ENCODE measurements at regions not wholly inside any gene's neighbourhood (a gene's known extent, or its start where the extent isn't known, plus 50 kb on each side); places are given as distances from the start of the nearest gene placed in this dataset.
A peak's percentile ranks its signal among the peaks of the same experiment; 100 is the strongest.

DNA sequence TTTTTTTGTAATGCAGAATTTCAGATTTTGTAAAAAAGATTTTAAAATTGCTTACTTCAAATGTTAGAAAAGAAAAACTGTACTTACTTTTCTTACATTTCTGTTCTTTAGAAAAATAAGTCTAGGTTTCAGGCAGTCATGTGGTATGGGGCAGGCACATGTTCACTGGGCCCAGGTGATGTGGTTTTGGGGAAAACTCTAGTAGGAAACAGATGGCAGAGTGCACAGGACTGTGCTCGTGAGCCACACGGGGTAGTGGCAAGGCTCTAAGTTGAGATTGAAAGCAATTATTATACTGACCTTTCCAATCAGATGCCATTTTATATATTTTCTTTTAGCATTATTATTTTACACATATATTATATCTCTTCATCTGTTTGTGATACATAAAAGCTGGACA lies 1036.9 kb upstream of the TMEFF2 start:
- H3K9ac ChIP-seq (ENCODE audit: low read length): no peak overlapping the region
- H3K27me3 ChIP-seq (replicated peaks; ENCODE audit: insufficient read depth, low read length): no peaks in the 10 kb centered on the region
- H3K4me2 ChIP-seq (ENCODE audit: low read depth, low read length): peak overlapping the region; percentile 35
- no peaks in the 10 kb centered on the region for H3K79me2 ChIP-seq (ENCODE audit: low read length)
- TF ChIP-seq EZH2 (optimal IDR thresholded peaks at IDR 0.05; ENCODE audit: low read depth, low read length) (no peak), CTCF (IDR thresholded peaks at IDR 0.05; ENCODE audit: low read length) (no peak), EZH2phosphoT487 (IDR thresholded peaks at IDR 0.05; ENCODE audit: low read length) (no peak)
- no peaks in the 10 kb centered on the region for H3K9me2 ChIP-seq (replicated peaks; ENCODE audit: insufficient read depth, low read length)
- no peaks in the 10 kb centered on the region for H3K36me3 ChIP-seq (replicated peaks; ENCODE audit: insufficient read depth, low read length)
- 0 out of 2 replicates have a peak, but pooled peaks cover 4% of the 10 kb centered on the region for H3F3A ChIP-seq (ENCODE audit: insufficient read depth, low read length)
- peaks cover 7% of the 10 kb centered on the region for H3K4me1 ChIP-seq (ENCODE audit: low read length)
- H4K20me1 ChIP-seq (ENCODE audit: insufficient read depth, low read length): no peaks in the 10 kb centered on the region
- no peak overlapping the region for H3K4me3 ChIP-seq (ENCODE audit: low read length)
- no peaks in the 10 kb centered on the region; the same call in 1 of the 2 replicates for H3K9me3 ChIP-seq (replicated peaks; ENCODE audit: insufficient read depth, low read length)
- H2AFZ ChIP-seq (ENCODE audit: low read length): peak overlapping the region; percentile 30; the same call in 1 of the 2 replicates
- H3K27ac ChIP-seq (ENCODE audit: low read length): peak overlapping the region; percentile 17; the same call in 1 of the 2 replicates
- DNase-seq: peak; percentile 77

- H3K27ac ChIP-seq (ENCODE audit: low read length): no peak overlapping the region
- no peak overlapping the region for H2AFZ ChIP-seq (ENCODE audit: low read length)
- no peaks in the 10 kb centered on the region for H4K20me1 ChIP-seq (ENCODE audit: insufficient read depth, low read length)
- DNase-seq: no peak
- H3K9ac ChIP-seq (ENCODE audit: low read length): no peak overlapping the region
- no peak overlapping the region for H3K4me3 ChIP-seq (ENCODE audit: low read length)
- 0 out of 2 replicates have a peak, but pooled peaks cover 4% of the 10 kb centered on the region for H3F3A ChIP-seq (ENCODE audit: insufficient read depth, low read length)
- no peaks in the 10 kb centered on the region; the same call in 1 of the 2 replicates for H3K9me3 ChIP-seq (replicated peaks; ENCODE audit: insufficient read depth, low read length)
- no peak overlapping the region for H3K4me2 ChIP-seq (ENCODE audit: low read depth, low read length)
- H3K9me2 ChIP-seq (replicated peaks; ENCODE audit: insufficient read depth, low read length): no peaks in the 10 kb centered on the region
- H3K36me3 ChIP-seq (replicated peaks; ENCODE audit: insufficient read depth, low read length): no peaks in the 10 kb centered on the region
- H3K79me2 ChIP-seq (ENCODE audit: low read length): no peaks in the 10 kb centered on the region
- no peak for TF ChIP-seq EZH2 (optimal IDR thresholded peaks at IDR 0.05; ENCODE audit: low read depth, low read length)
- H3K4me1 ChIP-seq (ENCODE audit: low read length): peaks cover 7% of the 10 kb centered on the region
- H3K27me3 ChIP-seq (replicated peaks; ENCODE audit: insufficient read depth, low read length): no peaks in the 10 kb centered on the region
Measured at GRCh38 chr2:193228276-193228675, 1033.5 kb upstream of the TMEFF2 start.

- Histone ChIP-seq H3K27ac (ENCODE audit: low read length) (no peak overlapping the region), H3K36me3 (replicated peaks; ENCODE audit: insufficient read depth, low read length) (no peaks in the 10 kb centered on the region), H3K79me2 (ENCODE audit: low read length) (no peaks in the 10 kb centered on the region), H2AFZ (ENCODE audit: low read length) (no peak overlapping the region), H3K4me3 (ENCODE audit: low read length) (no peak overlapping the region), H4K20me1 (ENCODE audit: insufficient read depth, low read length) (no peaks in the 10 kb centered on the region), H3K9me3 (replicated peaks; ENCODE audit: insufficient read depth, low read length) (no peaks in the 10 kb centered on the region), H3K4me2 (ENCODE audit: low read depth, low read length) (no peak overlapping the region), H3K9me2 (replicated peaks; ENCODE audit: insufficient read depth, low read length) (no peaks in the 10 kb centered on the region), H3K27me3 (replicated peaks; ENCODE audit: insufficient read depth, low read length) (no peaks in the 10 kb centered on the region), H3K9ac (ENCODE audit: low read length) (no peak overlapping the region), H3F3A (ENCODE audit: insufficient read depth, low read length) (no peaks in the 10 kb centered on the region), H3K4me1 (ENCODE audit: low read length) (no peaks in the 10 kb centered on the region)
- DNase-seq: no peak
- no peak for TF ChIP-seq EZH2phosphoT487 (IDR thresholded peaks at IDR 0.05; ENCODE audit: low read length)
- TF ChIP-seq EZH2 (optimal IDR thresholded peaks at IDR 0.05; ENCODE audit: low read depth, low read length): no peak
- TF ChIP-seq CTCF (IDR thresholded peaks at IDR 0.05; ENCODE audit: low read length): no peak
Measured at GRCh38 chr2:193222454-193222853, 1027.7 kb upstream of the TMEFF2 start.

DNA sequence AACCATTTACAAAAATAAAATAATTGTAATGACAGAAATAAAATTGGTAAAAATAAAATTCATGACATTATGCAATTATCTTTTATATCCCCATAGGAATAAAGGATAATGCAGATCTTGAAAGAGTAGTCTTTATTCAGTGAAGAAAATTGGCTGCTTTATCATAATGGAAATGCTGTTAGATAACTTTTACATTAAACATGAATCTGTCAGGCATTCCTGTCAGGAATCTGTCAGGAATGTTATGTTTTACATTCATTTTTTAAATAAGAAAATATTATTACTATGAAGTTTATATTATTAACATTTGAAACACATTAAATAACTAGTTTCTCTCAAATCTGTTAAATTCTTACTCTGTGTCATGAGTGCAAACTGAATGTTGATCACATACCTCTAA lies 1024.7 kb upstream of the TMEFF2 start:
- Histone ChIP-seq H3K9me2 (replicated peaks; ENCODE audit: insufficient read depth, low read length) (no peaks in the 10 kb centered on the region), H3K9me3 (replicated peaks; ENCODE audit: insufficient read depth, low read length) (no peaks in the 10 kb centered on the region), H3K79me2 (ENCODE audit: low read length) (no peaks in the 10 kb centered on the region), H3K4me1 (ENCODE audit: low read length) (no peaks in the 10 kb centered on the region), H3K4me3 (ENCODE audit: low read length) (no peak overlapping the region), H3F3A (ENCODE audit: insufficient read depth, low read length) (no peaks in the 10 kb centered on the region), H4K20me1 (ENCODE audit: insufficient read depth, low read length) (no peaks in the 10 kb centered on the region), H3K9ac (ENCODE audit: low read length) (no peak overlapping the region), H3K27ac (ENCODE audit: low read length) (no peak overlapping the region), H3K4me2 (ENCODE audit: low read depth, low read length) (no peak overlapping the region), H3K27me3 (replicated peaks; ENCODE audit: insufficient read depth, low read length) (no peaks in the 10 kb centered on the region), H3K36me3 (replicated peaks; ENCODE audit: insufficient read depth, low read length) (no peaks in the 10 kb centered on the region), H2AFZ (ENCODE audit: low read length) (no peak overlapping the region)
- TF ChIP-seq EZH2phosphoT487 (IDR thresholded peaks at IDR 0.05; ENCODE audit: low read length) (no peak), CTCF (IDR thresholded peaks at IDR 0.05; ENCODE audit: low read length) (no peak), EZH2 (optimal IDR thresholded peaks at IDR 0.05; ENCODE audit: low read depth, low read length) (no peak)
- no peak for DNase-seq
